ENCODE measurements at regions not wholly inside any gene's neighbourhood (a gene's known extent, or its start where the extent isn't known, plus 50 kb on each side); places are given as distances from the start of the nearest gene placed in this dataset.
"Not testable (repeated sequence)": the region's sequence is repeated elsewhere in the genome, so short reads cannot be mapped to it uniquely, and the experiment has no call there.

- Mint-ChIP-seq H3K4me3 (ENCODE audit: low read depth) (no peak overlapping the region), H3K9me3 (ENCODE audit: low read depth) (no peaks in the 10 kb centered on the region), H3K27ac (no peak overlapping the region), H3K36me3 (ENCODE audit: insufficient read depth) (no peaks in the 10 kb centered on the region), H3K27me3 (peaks cover 14% of the 10 kb centered on the region), H3K4me1 (ENCODE audit: low read depth) (peaks cover 5% of the 10 kb centered on the region)
- DNase-seq (ENCODE audit: low spot score, unreplicated experiment) = no peak
- no peak for TF ChIP-seq CTCF (IDR thresholded peaks at IDR 0.05; ENCODE audit: unreplicated experiment)
These were observed 110.3 kb downstream of the C16orf95 start for GRCh38 chr16:87206646-87207451.

- peaks cover 10% of the 10 kb centered on the region for H3K27me3 Mint-ChIP-seq
- H3K4me1 Mint-ChIP-seq (ENCODE audit: low read depth) = peaks cover 5% of the 10 kb centered on the region
- H3K4me3 Mint-ChIP-seq (ENCODE audit: low read depth) = no peak overlapping the region
- no peaks in the 10 kb centered on the region for H3K9me3 Mint-ChIP-seq (ENCODE audit: low read depth)
- no peak overlapping the region for H3K27ac Mint-ChIP-seq
- no peak for TF ChIP-seq CTCF (IDR thresholded peaks at IDR 0.05; ENCODE audit: unreplicated experiment)
- DNase-seq (ENCODE audit: low spot score, unreplicated experiment) = no peak
- H3K36me3 Mint-ChIP-seq (ENCODE audit: insufficient read depth) = no peaks in the 10 kb centered on the region
These were observed 109.7 kb downstream of the C16orf95 start for GRCh38 chr16:87207509-87207908.

- DNase-seq (ENCODE audit: low spot score, unreplicated experiment) = no peak
- no peak overlapping the region for H3K27ac Mint-ChIP-seq
- peaks cover 5% of the 10 kb centered on the region for H3K4me1 Mint-ChIP-seq (ENCODE audit: low read depth)
- no peak overlapping the region for H3K4me3 Mint-ChIP-seq (ENCODE audit: low read depth)
- no peak for TF ChIP-seq CTCF (IDR thresholded peaks at IDR 0.05; ENCODE audit: unreplicated experiment)
- H3K36me3 Mint-ChIP-seq (ENCODE audit: insufficient read depth) = no peaks in the 10 kb centered on the region
- H3K27me3 Mint-ChIP-seq = peaks cover 9% of the 10 kb centered on the region
- H3K9me3 Mint-ChIP-seq (ENCODE audit: low read depth) = no peaks in the 10 kb centered on the region
These were observed 109.2 kb downstream of the C16orf95 start for GRCh38 chr16:87207965-87208364.

GRCh38 chr16:87208968-87209367 is 108.2 kb downstream of the C16orf95 start:
- not testable (repeated sequence) for H3K36me3 Mint-ChIP-seq (ENCODE audit: insufficient read depth); DNase-seq (ENCODE audit: low spot score, unreplicated experiment); H3K9me3 Mint-ChIP-seq (ENCODE audit: low read depth); H3K27me3 Mint-ChIP-seq; H3K4me1 Mint-ChIP-seq (ENCODE audit: low read depth); H3K4me3 Mint-ChIP-seq (ENCODE audit: low read depth); H3K27ac Mint-ChIP-seq

GRCh38 chr16:87209808-87210512 is 107.2 kb downstream of the C16orf95 start:
- TF ChIP-seq CTCF (IDR thresholded peaks at IDR 0.05; ENCODE audit: unreplicated experiment) = no peak
- Mint-ChIP-seq H3K4me3 (ENCODE audit: low read depth) (no peak overlapping the region), H3K27me3 (peaks cover 5% of the 10 kb centered on the region), H3K4me1 (ENCODE audit: low read depth) (peaks cover 5% of the 10 kb centered on the region), H3K27ac (no peak overlapping the region), H3K36me3 (ENCODE audit: insufficient read depth) (no peaks in the 10 kb centered on the region), H3K9me3 (ENCODE audit: low read depth) (no peaks in the 10 kb centered on the region)
- no peak for DNase-seq (ENCODE audit: low spot score, unreplicated experiment)
